Caki2 (cell line): ENCODE measurements at regions not wholly inside any gene's neighbourhood (a gene's known extent, or its start where the extent isn't known, plus 50 kb on each side); places are given as distances from the start of the nearest gene placed in this dataset.
A peak's percentile ranks its signal among the peaks of the same experiment; 100 is the strongest.

Experiments
- DNase-seq: peaks from one replicate; pipeline ENCODE4 v3.0.0-alpha.2; 2015; ENCODE audit warnings: low read depth
- in situ Hi-C: cut with HindIII; loops from 2 replicates; pipeline ENCODE4 v1.10.0; 2016; ENCODE audit warnings: low sequenced_read_pairs, low pct_unique_long_range_greater_than_20kb, mixed read lengths

GRCh38 chr20:58016779-58017178, 211.7 kb downstream of the ANKRD60 start:
- in situ Hi-C loops: no loop called here
- no peak for DNase-seq

GRCh38 chr20:58014628-58015315, 213.7 kb downstream of the ANKRD60 start:
- in situ Hi-C loops: no loop called here
- peak; percentile 97 for DNase-seq

- DNase-seq: no peak
- in situ Hi-C loops: no loop called here
Observed at GRCh38 chr20:58012731-58013510, 215.5 kb downstream of the ANKRD60 start.

GRCh38 chr20:58011947-58012610, 216.4 kb downstream of the ANKRD60 start:
- in situ Hi-C loops: no loop called here
- DNase-seq: no peak

GRCh38 chr20:58011106-58011946, 217.1 kb downstream of the ANKRD60 start:
- no peak for DNase-seq
- in situ Hi-C loops: no loop called here

GRCh38 chr20:58010666-58011065, 217.8 kb downstream of the ANKRD60 start:
- in situ Hi-C loops: no loop called here
- DNase-seq: no peak

GRCh38 chr20:58010186-58010585, 218.3 kb downstream of the ANKRD60 start:
- in situ Hi-C loops: no loop called here

GRCh38 chr20:58008866-58009265, 219.6 kb downstream of the ANKRD60 start:
- DNase-seq: no peak
- in situ Hi-C loops: no loop called here

More at GRCh38 chr20:58010186-58010585, 218.3 kb downstream of the ANKRD60 start:
- no peak for DNase-seq

GRCh38 chr20:58008413-58008812, 220.0 kb downstream of the ANKRD60 start:
- in situ Hi-C loops: no loop called here
- no peak for DNase-seq

GRCh38 chr20:58007947-58008346, 220.5 kb downstream of the ANKRD60 start:
- DNase-seq: no peak
- in situ Hi-C loops: no loop called here

GRCh38 chr20:58006346-58007316, 221.8 kb downstream of the ANKRD60 start:
- DNase-seq: no peak
- in situ Hi-C loops: no loop called here

- no peak for DNase-seq
- in situ Hi-C loops: no loop called here
Observed at GRCh38 chr20:58005581-58006345, 222.7 kb downstream of the ANKRD60 start.

GRCh38 chr20:58004900-58005299, 223.6 kb downstream of the ANKRD60 start:
- DNase-seq: no peak
- in situ Hi-C loops: no loop called here

GRCh38 chr20:58004146-58004545, 224.3 kb downstream of the ANKRD60 start:
- no peak for DNase-seq
- in situ Hi-C loops: no loop called here

GRCh38 chr20:58003525-58003924, 224.9 kb downstream of the ANKRD60 start:
- in situ Hi-C loops: no loop called here
- no peak for DNase-seq

- DNase-seq: no peak
- in situ Hi-C loops: no loop called here
Observed at GRCh38 chr20:58002901-58003300, 225.6 kb downstream of the ANKRD60 start.

- in situ Hi-C loops: no loop called here
- no peak for DNase-seq
Observed at GRCh38 chr20:58001946-58002345, 226.5 kb downstream of the ANKRD60 start.
